Panc1 (cell line): ENCODE measurements at regions not wholly inside any gene's neighbourhood (a gene's known extent, or its start where the extent isn't known, plus 50 kb on each side); places are given as distances from the start of the nearest gene placed in this dataset.

Experiments used
- ATAC-seq: fragments of 200-7000 bp; cut with Tn5 transposase; 2 replicates; pipeline ENCODE4 v1.9.1; 2020; ENCODE audit warnings: mild to moderate bottlenecking, moderate library complexity
- BruUV-seq: library from RNA; stranded (reverse); fragments of 400-500 nt; replicated peaks from 2 replicates; lab custom pipeline; 2021; lab: Mats Ljungman, UMichigan
- CTCF ChIA-PET: fragments of 300-600 bp; sonication (Branson Sonifier 250); formaldehyde crosslinking; loops from one replicate; lab custom pipeline; 2022; ENCODE audit warnings: antibody characterized with exemption; lab: Charles Lee
- POLR2A ChIA-PET: fragments of 300-600 bp; sonication (Branson Sonifier 250); formaldehyde crosslinking; loops from one replicate; lab custom pipeline; 2022; ENCODE audit warnings: antibody characterized with exemption; lab: Charles Lee
- DNase-seq: peaks from one replicate; pipeline ENCODE4 v3.0.0-alpha.2; 2010; ENCODE audit warnings: low read depth, low spot score
- H3K27ac ChIP-seq: 2 replicates; pipeline ENCODE4 v1.5.1; 2011; ENCODE audit warnings: mild to moderate bottlenecking, low read length, inconsistent platforms
- H3K27me3 ChIP-seq: fragments of 200-500 bp; sonication (Bioruptor generic); 2 replicates; pipeline ENCODE4 v1.6.0; 2014; ENCODE audit warnings: low read length, inconsistent platforms; ENCODE audit not compliant: control insufficient read depth, insufficient read depth
- H3K36me3 ChIP-seq: fragments of 200-500 bp; sonication (Bioruptor generic); 2 replicates; pipeline ENCODE4 v1.5.1; 2014; ENCODE audit warnings: inconsistent platforms, mild to moderate bottlenecking, low read length, moderate library complexity; ENCODE audit not compliant: control insufficient read depth, insufficient read depth
- H3K4me1 ChIP-seq: 2 replicates; pipeline ENCODE4 v1.5.1; 2011; ENCODE audit warnings: inconsistent platforms, mild to moderate bottlenecking, low read length, moderate library complexity; ENCODE audit not compliant: control insufficient read depth, insufficient read depth
- H3K4me3 ChIP-seq, 2 experiments: 2 replicates each; pipeline ENCODE4 v1.5.1; 2011 to 2012; ENCODE audit warnings: low read depth in 2 of 2, low read length in 2 of 2, mild to moderate bottlenecking in 2 of 2, inconsistent platforms in 1 of 2, moderate library complexity in 1 of 2
- H3K9me3 ChIP-seq: fragments of 200-500 bp; sonication (Bioruptor generic); 2 replicates; pipeline ENCODE4 v1.5.1; 2014; ENCODE audit warnings: low read depth, mild to moderate bottlenecking, inconsistent platforms, low read length, moderate library complexity; ENCODE audit not compliant: control insufficient read depth, insufficient read depth
- CTCF ChIP-seq: fragments of 450-650 bp; IDR thresholded peaks from 2 replicates; pipeline ENCODE4 v1.5.1; 2017; ENCODE audit warnings: mild to moderate bottlenecking
- POLR2AphosphoS5 ChIP-seq: IDR thresholded peaks from 2 replicates; pipeline ENCODE4 v1.6.1; 2012; ENCODE audit warnings: mild to moderate bottlenecking, low read depth, low read length, moderate library complexity
- REST ChIP-seq, 2 experiments: IDR thresholded peaks; 2 replicates each; pipeline ENCODE4 v1.6.1; 2011 to 2012; ENCODE audit warnings: low read depth in 2 of 2, control low read depth in 1 of 2, low read length in 1 of 2, mild to moderate bottlenecking in 1 of 2, moderate library complexity in 1 of 2; ENCODE audit not compliant: insufficient read depth in 1 of 2
- SIN3A ChIP-seq: IDR thresholded peaks from 2 replicates; pipeline ENCODE4 v1.6.1; 2012; ENCODE audit warnings: low read depth, mild to moderate bottlenecking, low read length, moderate library complexity, borderline replicate concordance; ENCODE audit not compliant: insufficient read depth
- TCF7L2 ChIP-seq: IDR thresholded peaks from 2 replicates; pipeline ENCODE4 v1.6.1; 2011; ENCODE audit warnings: mild to moderate bottlenecking, low read depth, low read length, inconsistent platforms
- in situ Hi-C: cut with HindIII; loops from 2 replicates; pipeline ENCODE4 v1.10.0; 2016; ENCODE audit warnings: low sequenced_read_pairs, low pct_unique_long_range_greater_than_20kb
- intact Hi-C: fragments of 100-400 bp; cut with micrococcal nuclease; formaldehyde crosslinking; loops from one replicate; pipeline ENCODE4 v1.10.0; 2022; ENCODE audit not compliant: unreplicated experiment

- no TSS peak for BruUV-seq
- intact Hi-C loops = no loop called here
Observed at GRCh38 chr3:193011958-193012357, 94.3 kb upstream of the MB21D2 start.

GRCh38 chr3:193014902-193015301, 97.2 kb upstream of the MB21D2 start:
- ChIA-PET CTCF (no interaction called here), POLR2A (no interaction called here)
- Histone ChIP-seq H3K27me3 (no peaks in the 10 kb centered on the region; the same call in 1 of the 2 replicates), H3K36me3 (no peaks in the 10 kb centered on the region), H3K27ac (no peak overlapping the region), H3K4me3 (no peak overlapping the region), H3K4me1 (no peaks in the 10 kb centered on the region), H3K9me3 (no peaks in the 10 kb centered on the region; the same call in 1 of the 2 replicates)
- DNase-seq = no peak
- BruUV-seq = no TSS peak
- in situ Hi-C loops (no loop called here), intact Hi-C loops (no loop called here)
- no peak for TF ChIP-seq CTCF
- TF ChIP-seq TCF7L2 = no peak
- ATAC-seq = no peak

More at GRCh38 chr3:193011958-193012357, 94.3 kb upstream of the MB21D2 start:
- CTCF ChIA-PET = no interaction called here
- no peaks in the 10 kb centered on the region for H3K36me3 ChIP-seq
- DNase-seq (no peak), ATAC-seq (no peak)
- H3K4me1 ChIP-seq = no peaks in the 10 kb centered on the region
- POLR2A ChIA-PET = no interaction called here
- no peaks in the 10 kb centered on the region; the same call in 1 of the 2 replicates for H3K9me3 ChIP-seq
- H3K27ac ChIP-seq = no peak overlapping the region
- no peak overlapping the region for H3K4me3 ChIP-seq
- in situ Hi-C loops = no loop called here
- no peak for TF ChIP-seq POLR2AphosphoS5
- no peak for TF ChIP-seq TCF7L2
- no peak for TF ChIP-seq SIN3A
- TF ChIP-seq REST (IDR thresholded peaks at IDR 0.05; ENCODE audit: insufficient read depth in 1 of 2, low read depth in 2 of 2, low read length in 1 of 2) = no peak
- no peak for TF ChIP-seq CTCF
- no peaks in the 10 kb centered on the region; the same call in 1 of the 2 replicates for H3K27me3 ChIP-seq
